ENCODE measurements at regions not wholly inside any gene's neighbourhood (a gene's known extent, or its start where the extent isn't known, plus 50 kb on each side); places are given as distances from the start of the nearest gene placed in this dataset.

DNA sequence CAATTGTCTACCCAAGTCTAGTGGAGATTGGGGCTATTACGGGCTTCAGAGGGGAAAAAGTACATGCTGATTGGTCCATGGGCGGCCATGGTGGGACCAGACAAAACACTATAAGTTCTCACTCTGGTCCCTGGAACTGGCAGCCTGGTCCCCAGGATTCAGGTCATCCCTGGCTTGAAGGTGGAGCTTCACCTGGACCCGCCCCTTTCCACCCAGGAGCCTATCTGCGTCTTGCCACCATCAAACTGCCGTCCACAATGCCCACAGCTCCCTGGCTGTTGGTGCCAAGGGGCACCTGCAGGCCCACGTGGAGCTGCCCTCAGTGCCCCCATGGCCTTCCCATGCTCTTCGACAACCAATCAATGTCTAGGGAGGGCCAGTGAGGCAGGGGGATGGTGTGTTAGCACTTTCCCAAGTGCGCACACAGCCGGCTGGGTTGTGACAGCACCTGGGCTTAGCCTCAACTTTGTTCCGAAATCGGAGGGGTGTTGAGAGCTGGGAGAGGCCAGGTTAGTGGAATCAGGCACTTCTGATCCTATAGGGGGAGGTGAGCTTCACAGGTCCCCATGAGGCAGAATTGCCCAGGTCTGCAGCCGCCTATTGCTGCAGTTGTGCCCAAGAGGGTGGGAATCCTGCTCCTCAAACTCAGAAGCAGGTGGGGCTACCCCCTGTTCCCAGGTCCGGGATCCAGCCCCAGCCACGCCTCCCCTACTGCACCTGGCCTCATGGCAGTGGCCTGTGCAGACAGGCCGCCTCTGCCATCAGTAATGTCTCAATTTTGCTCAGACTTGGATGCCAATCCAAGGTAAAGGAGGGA, 1369.4 kb upstream of the PRMT6 start:
- TF ChIP-seq, protein P1, sequence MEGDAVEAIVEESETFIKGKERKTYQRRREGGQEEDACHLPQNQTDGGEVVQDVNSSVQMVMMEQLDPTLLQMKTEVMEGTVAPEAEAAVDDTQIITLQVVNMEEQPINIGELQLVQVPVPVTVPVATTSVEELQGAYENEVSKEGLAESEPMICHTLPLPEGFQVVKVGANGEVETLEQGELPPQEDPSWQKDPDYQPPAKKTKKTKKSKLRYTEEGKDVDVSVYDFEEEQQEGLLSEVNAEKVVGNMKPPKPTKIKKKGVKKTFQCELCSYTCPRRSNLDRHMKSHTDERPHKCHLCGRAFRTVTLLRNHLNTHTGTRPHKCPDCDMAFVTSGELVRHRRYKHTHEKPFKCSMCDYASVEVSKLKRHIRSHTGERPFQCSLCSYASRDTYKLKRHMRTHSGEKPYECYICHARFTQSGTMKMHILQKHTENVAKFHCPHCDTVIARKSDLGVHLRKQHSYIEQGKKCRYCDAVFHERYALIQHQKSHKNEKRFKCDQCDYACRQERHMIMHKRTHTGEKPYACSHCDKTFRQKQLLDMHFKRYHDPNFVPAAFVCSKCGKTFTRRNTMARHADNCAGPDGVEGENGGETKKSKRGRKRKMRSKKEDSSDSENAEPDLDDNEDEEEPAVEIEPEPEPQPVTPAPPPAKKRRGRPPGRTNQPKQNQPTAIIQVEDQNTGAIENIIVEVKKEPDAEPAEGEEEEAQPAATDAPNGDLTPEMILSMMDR (conservative IDR thresholded peaks at IDR 0.05): no peak
- no peak for TF ChIP-seq EZH2 (IDR thresholded peaks at IDR 0.05; ENCODE audit: low read depth)

Measured in PC-9 (cell line).